HFF-Myc (cell line): ENCODE measurements at regions not wholly inside any gene's neighbourhood (a gene's known extent, or its start where the extent isn't known, plus 50 kb on each side); places are given as distances from the start of the nearest gene placed in this dataset.

Experiments
- DNase-seq: peaks from one replicate; pipeline ENCODE4 v3.0.0-alpha.2; 2011; ENCODE audit warnings: low read depth; ENCODE audit errors: extremely low read depth
- H3K4me3 ChIP-seq: replicated peaks from 2 replicates; pipeline ENCODE4 v1.5.1; 2011; ENCODE audit warnings: low read depth, mild to moderate bottlenecking, control low read depth, low read length
- CTCF ChIP-seq: IDR thresholded peaks from 2 replicates; pipeline ENCODE4 v1.5.1; 2012; ENCODE audit warnings: mild to moderate bottlenecking, low read depth, low read length, control low read depth; ENCODE audit errors: missing control alignments

- no peak for DNase-seq
- TF ChIP-seq CTCF: no peak
- H3K4me3 ChIP-seq: no peak overlapping the region
Observed at GRCh38 chr11:38246451-38246850, 1648.4 kb upstream of the RAG2 start.

GRCh38 chr11:38226684-38227083, 1628.6 kb upstream of the RAG2 start:
- TF ChIP-seq CTCF: no peak
- no peak overlapping the region for H3K4me3 ChIP-seq
- no peak for DNase-seq

GRCh38 chr11:38221295-38221694, 1623.3 kb upstream of the RAG2 start:
- TF ChIP-seq CTCF: no peak
- H3K4me3 ChIP-seq: no peak overlapping the region
- no peak for DNase-seq

- no peak overlapping the region for H3K4me3 ChIP-seq
- DNase-seq: no peak
- no peak for TF ChIP-seq CTCF
Observed at GRCh38 chr11:38219636-38220035, 1621.6 kb upstream of the RAG2 start.

GRCh38 chr11:38208951-38209350, 1610.9 kb upstream of the RAG2 start:
- H3K4me3 ChIP-seq: no peak overlapping the region
- TF ChIP-seq CTCF: no peak
- no peak for DNase-seq

GRCh38 chr11:38206663-38207062, 1608.6 kb upstream of the RAG2 start:
- no peak for DNase-seq
- no peak for TF ChIP-seq CTCF
- H3K4me3 ChIP-seq: no peak overlapping the region

GRCh38 chr11:38191101-38191500, 1593.1 kb upstream of the RAG2 start:
- H3K4me3 ChIP-seq: no peak overlapping the region
- no peak for TF ChIP-seq CTCF
- no peak for DNase-seq
